ENCODE measurements at regions not wholly inside any gene's neighbourhood (a gene's known extent, or its start where the extent isn't known, plus 50 kb on each side); places are given as distances from the start of the nearest gene placed in this dataset.

- TF ChIP-seq CTCF (conservative IDR thresholded peaks at IDR 0.05; ENCODE audit: low read depth, low read length) (no peak), EZH2 (IDR thresholded peaks at IDR 0.05; ENCODE audit: borderline replicate concordance, low read depth, low read length, poor library complexity, severe bottlenecking) (no peak)
Observed at GRCh38 chr3:115322901-115323300, 175.8 kb upstream of the ZBTB20 start.

Data from A673 (cell line).